ENCODE measurements at regions not wholly inside any gene's neighbourhood (a gene's known extent, or its start where the extent isn't known, plus 50 kb on each side); places are given as distances from the start of the nearest gene placed in this dataset.

DNA sequence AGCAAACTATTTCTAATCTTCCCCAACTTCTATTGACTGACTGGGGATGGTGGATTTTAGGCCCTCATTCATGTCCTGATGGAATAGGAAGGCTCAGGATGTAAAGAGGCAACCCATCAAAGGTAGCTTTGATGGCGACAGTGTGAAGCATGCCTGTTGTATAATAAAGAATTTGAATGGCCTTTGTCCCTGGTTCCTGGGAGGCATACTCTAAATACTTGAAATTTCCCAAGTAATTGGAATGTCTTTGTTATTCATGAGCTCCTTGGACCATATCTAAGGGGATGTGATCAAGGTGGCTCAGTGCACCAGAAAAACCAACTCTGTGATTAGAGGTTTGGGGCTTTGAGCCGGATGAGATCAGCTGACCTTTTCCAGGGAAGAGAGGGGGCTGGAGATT lies 264.5 kb upstream of the NEBL start:
- DNase-seq: no peak
- TF ChIP-seq, protein P1, sequence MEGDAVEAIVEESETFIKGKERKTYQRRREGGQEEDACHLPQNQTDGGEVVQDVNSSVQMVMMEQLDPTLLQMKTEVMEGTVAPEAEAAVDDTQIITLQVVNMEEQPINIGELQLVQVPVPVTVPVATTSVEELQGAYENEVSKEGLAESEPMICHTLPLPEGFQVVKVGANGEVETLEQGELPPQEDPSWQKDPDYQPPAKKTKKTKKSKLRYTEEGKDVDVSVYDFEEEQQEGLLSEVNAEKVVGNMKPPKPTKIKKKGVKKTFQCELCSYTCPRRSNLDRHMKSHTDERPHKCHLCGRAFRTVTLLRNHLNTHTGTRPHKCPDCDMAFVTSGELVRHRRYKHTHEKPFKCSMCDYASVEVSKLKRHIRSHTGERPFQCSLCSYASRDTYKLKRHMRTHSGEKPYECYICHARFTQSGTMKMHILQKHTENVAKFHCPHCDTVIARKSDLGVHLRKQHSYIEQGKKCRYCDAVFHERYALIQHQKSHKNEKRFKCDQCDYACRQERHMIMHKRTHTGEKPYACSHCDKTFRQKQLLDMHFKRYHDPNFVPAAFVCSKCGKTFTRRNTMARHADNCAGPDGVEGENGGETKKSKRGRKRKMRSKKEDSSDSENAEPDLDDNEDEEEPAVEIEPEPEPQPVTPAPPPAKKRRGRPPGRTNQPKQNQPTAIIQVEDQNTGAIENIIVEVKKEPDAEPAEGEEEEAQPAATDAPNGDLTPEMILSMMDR (IDR thresholded peaks at IDR 0.05; ENCODE audit: unreplicated experiment): no peak
- peaks cover 35% of the 10 kb centered on the region for H3K4me1 Mint-ChIP-seq (ENCODE audit: low read depth, unreplicated experiment)
- H3K36me3 Mint-ChIP-seq (ENCODE audit: insufficient read depth, unreplicated experiment): no peaks in the 10 kb centered on the region
- CTCF ChIA-PET: no interaction called here
- H3K27me3 Mint-ChIP-seq (ENCODE audit: unreplicated experiment): no peaks in the 10 kb centered on the region
- peaks cover 2% of the 10 kb centered on the region for H3K9me3 Mint-ChIP-seq (ENCODE audit: low read depth, unreplicated experiment)
- H3K27ac Mint-ChIP-seq (ENCODE audit: unreplicated experiment): no peak overlapping the region
- intact Hi-C loops (cut with micrococcal nuclease; ENCODE audit: unreplicated experiment): loop anchor here (5.0 kb wide), 1 partner anchor 64 kb away; no protein-coding TSS in a partner anchor
- no TSS peak for BruUV-seq (replicated peaks)
- H3K4me3 Mint-ChIP-seq (ENCODE audit: low read depth, unreplicated experiment): no peak overlapping the region

DNA sequence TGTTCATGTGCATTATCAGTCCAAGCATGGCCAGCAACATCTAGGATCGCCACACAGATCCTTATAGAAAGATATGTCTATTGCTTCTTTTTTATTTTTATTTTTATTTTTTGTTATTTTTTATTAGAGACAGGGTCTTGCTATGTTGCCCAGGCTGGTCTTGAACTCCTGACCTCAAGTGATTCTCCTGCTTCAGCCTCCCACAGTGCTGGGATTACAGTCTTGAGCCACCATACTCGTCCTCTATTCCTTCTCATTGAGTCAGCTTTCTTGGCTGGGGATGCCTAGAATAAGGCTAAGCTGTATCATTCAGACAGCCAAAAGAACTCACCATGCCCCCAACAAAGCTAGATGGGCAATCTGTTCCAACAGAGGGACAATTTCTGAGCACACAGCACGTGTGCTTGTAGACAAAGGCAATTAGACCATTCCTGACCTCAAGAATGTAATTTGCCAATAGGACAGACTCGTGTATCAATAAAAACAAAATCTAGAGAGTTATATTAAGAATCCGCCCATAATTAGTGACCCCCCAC lies 264.0 kb upstream of the NEBL start:
- Mint-ChIP-seq H3K36me3 (ENCODE audit: insufficient read depth, unreplicated experiment) (no peaks in the 10 kb centered on the region), H3K9me3 (ENCODE audit: low read depth, unreplicated experiment) (no peaks in the 10 kb centered on the region), H3K27me3 (ENCODE audit: unreplicated experiment) (no peaks in the 10 kb centered on the region), H3K4me1 (ENCODE audit: low read depth, unreplicated experiment) (peaks cover 30% of the 10 kb centered on the region), H3K27ac (ENCODE audit: unreplicated experiment) (no peak overlapping the region), H3K4me3 (ENCODE audit: low read depth, unreplicated experiment) (no peak overlapping the region)
- TF ChIP-seq, protein P1 (IDR thresholded peaks at IDR 0.05; ENCODE audit: unreplicated experiment): no peak
- DNase-seq: no peak
- CTCF ChIA-PET: no interaction called here
- no TSS peak for BruUV-seq (replicated peaks)
- intact Hi-C loops (cut with micrococcal nuclease; ENCODE audit: unreplicated experiment): loop anchor here (5.0 kb wide), 1 partner anchor 64 kb away; no protein-coding TSS in a partner anchor

DNA sequence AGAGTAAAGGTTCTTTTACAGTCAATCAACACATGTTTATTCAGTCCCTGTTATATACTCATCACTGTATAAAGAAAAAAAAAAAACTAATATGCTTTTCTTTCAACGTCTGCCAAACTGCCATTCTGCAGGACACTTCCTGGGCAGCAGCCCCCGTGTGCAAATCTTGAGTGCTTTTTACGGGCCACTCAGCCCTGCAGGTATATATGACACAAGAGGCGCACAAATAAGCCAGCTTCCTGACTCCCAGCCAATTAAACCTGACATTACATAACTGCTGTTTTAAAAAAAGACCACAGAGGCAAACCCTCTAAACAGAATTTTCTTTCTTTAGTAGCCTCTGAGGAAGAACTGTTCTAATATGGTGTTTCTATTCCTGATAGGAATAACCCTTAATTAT lies 263.0 kb upstream of the NEBL start:
- CTCF ChIA-PET: no interaction called here
- no peak overlapping the region for H3K27ac Mint-ChIP-seq (ENCODE audit: unreplicated experiment)
- H3K4me3 Mint-ChIP-seq (ENCODE audit: low read depth, unreplicated experiment): no peak overlapping the region
- no peaks in the 10 kb centered on the region for H3K9me3 Mint-ChIP-seq (ENCODE audit: low read depth, unreplicated experiment)
- TF ChIP-seq, protein P1 (IDR thresholded peaks at IDR 0.05; ENCODE audit: unreplicated experiment): no peak
- H3K27me3 Mint-ChIP-seq (ENCODE audit: unreplicated experiment): no peaks in the 10 kb centered on the region
- intact Hi-C loops (cut with micrococcal nuclease; ENCODE audit: unreplicated experiment): loop anchor here (5.0 kb wide), 1 partner anchor 63 kb away; no protein-coding TSS in a partner anchor
- no peak for DNase-seq
- no TSS peak for BruUV-seq (replicated peaks)
- H3K36me3 Mint-ChIP-seq (ENCODE audit: insufficient read depth, unreplicated experiment): no peaks in the 10 kb centered on the region
- peaks cover 25% of the 10 kb centered on the region for H3K4me1 Mint-ChIP-seq (ENCODE audit: low read depth, unreplicated experiment)

DNA sequence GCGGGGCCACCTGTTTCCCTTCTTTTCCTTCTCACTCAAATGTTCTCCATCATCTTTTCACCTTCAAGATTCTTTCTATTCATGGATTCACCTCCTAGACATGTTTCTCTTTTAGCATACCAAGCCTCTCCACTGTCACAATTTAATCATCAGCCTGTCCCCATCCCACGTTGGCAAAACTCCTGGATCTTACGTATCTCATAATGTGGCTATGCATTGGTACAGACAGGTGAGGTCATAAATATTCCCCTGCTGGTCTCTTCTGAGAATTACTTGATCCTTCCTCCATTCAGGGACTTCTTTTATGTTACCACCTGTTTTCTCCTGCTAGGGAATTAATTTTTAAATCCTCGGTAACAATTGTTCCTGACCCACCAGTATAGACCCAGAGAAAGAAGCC lies 262.6 kb upstream of the NEBL start:
- Mint-ChIP-seq H3K4me3 (ENCODE audit: low read depth, unreplicated experiment) (no peak overlapping the region), H3K27ac (ENCODE audit: unreplicated experiment) (no peak overlapping the region), H3K4me1 (ENCODE audit: low read depth, unreplicated experiment) (peaks cover 20% of the 10 kb centered on the region), H3K9me3 (ENCODE audit: low read depth, unreplicated experiment) (no peaks in the 10 kb centered on the region), H3K27me3 (ENCODE audit: unreplicated experiment) (no peaks in the 10 kb centered on the region), H3K36me3 (ENCODE audit: insufficient read depth, unreplicated experiment) (no peaks in the 10 kb centered on the region)
- CTCF ChIA-PET: no interaction called here
- intact Hi-C loops (cut with micrococcal nuclease; ENCODE audit: unreplicated experiment): loop anchor here (5.0 kb wide), 1 partner anchor 62 kb away; no protein-coding TSS in a partner anchor
- no peak for DNase-seq
- TF ChIP-seq, protein P1 (IDR thresholded peaks at IDR 0.05; ENCODE audit: unreplicated experiment): no peak
- BruUV-seq (replicated peaks): no TSS peak
